Thymus (tissue), 11 donors: ENCODE measurements at regions not wholly inside any gene's neighbourhood (a gene's known extent, or its start where the extent isn't known, plus 50 kb on each side); places are given as distances from the start of the nearest gene placed in this dataset.

Experiments used
- DNase-seq, 9 donors: peaks; one replicate each; pipeline ENCODE4 v3.0.0-alpha.2; 2013; ENCODE audit warnings: low spot score in 9 of 9, low read depth in 6 of 9, missing footprints in 1 of 9
- H3K27ac ChIP-seq, 2 donors: one replicate each; pipeline ENCODE4 v1.5.1; 2013; ENCODE audit warnings: control low read depth in 1 of 2, low read depth in 1 of 2, low read length in 1 of 2, mild to moderate bottlenecking in 1 of 2, moderate library complexity in 1 of 2
- H3K27me3 ChIP-seq, 2 donors: one replicate each; pipeline ENCODE4 v1.5.1; 2013; ENCODE audit warnings: low read length in 1 of 2; ENCODE audit not compliant: control insufficient read depth in 2 of 2, insufficient read depth in 1 of 2
- H3K36me3 ChIP-seq, 2 donors: one replicate each; pipeline ENCODE4 v1.5.1; 2013; ENCODE audit warnings: low read length in 1 of 2, mild to moderate bottlenecking in 1 of 2, moderate library complexity in 1 of 2; ENCODE audit not compliant: control insufficient read depth in 2 of 2, insufficient read depth in 2 of 2
- H3K4me1 ChIP-seq, 2 donors: one replicate each; pipeline ENCODE4 v1.5.1; 2013; ENCODE audit warnings: low read length in 2 of 2; ENCODE audit not compliant: control insufficient read depth in 2 of 2, insufficient read depth in 2 of 2
- H3K4me3 ChIP-seq, 2 donors: one replicate each; pipeline ENCODE4 v1.5.1; 2013; ENCODE audit warnings: low read length in 2 of 2, control low read depth in 1 of 2, mild to moderate bottlenecking in 1 of 2
- H3K9me3 ChIP-seq, 2 donors: one replicate each; pipeline ENCODE4 v1.5.1; 2013; ENCODE audit warnings: low read length in 1 of 2, mild to moderate bottlenecking in 1 of 2; ENCODE audit not compliant: control insufficient read depth in 2 of 2, insufficient read depth in 1 of 2
- WGBS: extraction: QIAGEN DNeasy Blood & Tissue Kit; methylation state at CpG from one replicate; pipeline ENCODE4 v1.1.7; 2013; 5-methylcytosine and 5-hydroxymethylcytosine counted together
- donor health status: healthy.

DNA sequence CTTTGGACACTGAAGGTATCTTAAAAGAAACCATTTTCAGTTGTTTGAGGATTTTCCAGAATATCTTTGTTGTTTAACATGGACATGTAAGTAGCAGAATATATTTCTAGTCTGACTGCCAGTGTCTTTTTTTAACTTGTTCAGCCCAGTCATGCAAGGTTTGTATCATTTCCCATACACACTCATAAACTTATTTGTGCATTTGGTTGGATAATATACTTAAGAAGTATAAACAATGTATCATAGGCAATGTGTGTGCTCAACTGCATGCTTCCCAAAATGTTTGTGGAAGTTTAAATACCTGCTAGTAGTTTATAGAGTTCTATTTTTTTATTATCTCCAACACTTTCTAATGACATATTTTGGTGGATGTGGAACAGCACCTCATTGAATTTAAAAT, 707.4 kb upstream of the FBXO33 start:
- no peak for DNase-seq
- H3K36me3 ChIP-seq: no peaks in the 10 kb centered on the region
- no peak overlapping the region for H3K27ac ChIP-seq
- H3K9me3 ChIP-seq: no peaks in the 10 kb centered on the region
- no peaks in the 10 kb centered on the region for H3K4me1 ChIP-seq
- no peaks in the 10 kb centered on the region for H3K27me3 ChIP-seq
- H3K4me3 ChIP-seq: no peak overlapping the region

- Histone ChIP-seq H3K36me3 (no peaks in the 10 kb centered on the region), H3K27me3 (no peaks in the 10 kb centered on the region), H3K4me1 (no peaks in the 10 kb centered on the region), H3K27ac (no peak overlapping the region), H3K4me3 (no peak overlapping the region), H3K9me3 (no peaks in the 10 kb centered on the region)
- 87% methylated on average over 2 of the region's 2 CpGs for WGBS
- DNase-seq: no peak
Observed at GRCh38 chr14:40133463-40133862, 701.2 kb upstream of the FBXO33 start.

DNA sequence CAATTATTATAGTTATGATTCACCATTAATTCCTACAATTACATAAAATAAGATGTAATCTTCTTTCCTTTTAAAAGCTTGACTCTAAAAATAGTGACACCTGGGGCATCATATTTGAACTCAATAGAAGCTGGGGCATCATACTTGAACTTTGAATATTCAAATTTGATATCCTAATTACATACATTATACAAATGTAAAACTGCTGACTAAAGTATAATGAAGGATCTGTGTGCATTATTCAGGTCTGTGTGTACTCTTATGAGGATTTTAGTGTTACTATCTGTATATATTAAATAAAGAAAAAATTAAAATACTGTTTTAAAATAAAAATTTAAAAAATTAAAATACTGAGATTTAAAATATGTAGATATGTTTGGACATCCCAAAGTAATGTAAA, 696.9 kb upstream of the FBXO33 start:
- Histone ChIP-seq H3K9me3 (no peaks in the 10 kb centered on the region), H3K4me3 (no peak overlapping the region), H3K36me3 (no peaks in the 10 kb centered on the region), H3K4me1 (no peaks in the 10 kb centered on the region), H3K27ac (no peak overlapping the region), H3K27me3 (no peaks in the 10 kb centered on the region)
- no peak for DNase-seq

- 90% methylated on average over 2 of the region's 2 CpGs for WGBS
- H3K9me3 ChIP-seq: no peaks in the 10 kb centered on the region
- no peak overlapping the region for H3K27ac ChIP-seq
- no peaks in the 10 kb centered on the region for H3K36me3 ChIP-seq
- no peaks in the 10 kb centered on the region for H3K27me3 ChIP-seq
- no peak overlapping the region for H3K4me3 ChIP-seq
- DNase-seq: no peak
- H3K4me1 ChIP-seq: no peaks in the 10 kb centered on the region
Observed at GRCh38 chr14:40123816-40124215, 691.6 kb upstream of the FBXO33 start.

DNA sequence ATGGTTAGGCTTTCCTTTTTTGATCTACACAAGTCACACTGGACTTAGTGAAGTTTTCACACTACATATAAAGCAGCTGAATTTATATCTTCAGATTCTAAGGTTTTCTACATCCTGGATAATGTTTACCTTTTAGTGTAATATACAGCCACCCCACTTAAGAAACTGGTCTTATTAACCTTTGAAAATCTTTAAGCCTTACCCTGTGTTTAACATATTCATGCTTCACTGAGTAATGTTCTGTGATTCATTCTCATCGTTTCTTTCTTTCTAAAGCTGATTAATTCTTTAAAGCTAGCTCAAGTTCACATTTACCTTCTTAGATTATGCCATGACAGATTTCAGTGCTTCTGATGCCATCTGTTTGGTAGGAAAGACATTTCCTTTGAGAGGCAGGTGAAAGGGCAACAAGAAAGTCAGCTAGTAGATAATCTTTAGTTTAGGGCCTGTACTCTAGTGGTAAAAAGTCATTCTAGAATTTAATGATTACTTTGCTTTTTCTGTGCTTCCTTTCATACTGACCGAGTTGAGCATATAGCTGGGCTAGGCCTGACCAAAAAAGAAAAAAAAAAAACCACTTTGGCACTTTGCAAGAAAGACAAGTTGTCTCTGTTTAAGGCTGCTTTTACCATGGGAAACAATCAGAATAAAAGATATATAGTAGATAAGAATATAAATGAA, 690.9 kb upstream of the FBXO33 start:
- no peaks in the 10 kb centered on the region for H3K4me1 ChIP-seq
- no peak for DNase-seq
- H3K9me3 ChIP-seq: no peaks in the 10 kb centered on the region
- 74% methylated on average over 2 of the region's 2 CpGs for WGBS
- H3K27ac ChIP-seq: no peak overlapping the region
- no peaks in the 10 kb centered on the region for H3K27me3 ChIP-seq
- H3K36me3 ChIP-seq: no peaks in the 10 kb centered on the region
- no peak overlapping the region for H3K4me3 ChIP-seq

DNA sequence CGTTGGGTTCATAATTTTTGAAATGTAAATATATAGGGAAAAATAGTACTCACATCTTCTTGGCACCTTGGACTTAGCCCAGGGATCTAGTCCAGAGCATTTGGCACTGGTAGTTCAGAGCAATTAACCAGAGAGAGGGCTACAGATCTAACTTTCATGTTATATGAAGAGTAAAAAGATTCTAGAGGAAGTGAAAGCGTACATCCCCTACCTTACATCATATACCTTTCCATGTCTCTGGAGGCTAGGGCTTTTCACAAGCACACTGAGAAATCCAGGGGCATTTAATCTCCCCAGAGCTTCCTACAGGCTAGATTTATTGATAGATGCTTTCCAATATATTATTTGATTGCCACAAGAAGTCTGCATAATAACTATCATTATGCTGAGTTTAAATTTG, 687.5 kb upstream of the FBXO33 start:
- Histone ChIP-seq H3K27me3 (no peaks in the 10 kb centered on the region), H3K36me3 (no peaks in the 10 kb centered on the region), H3K4me3 (no peak overlapping the region), H3K9me3 (no peaks in the 10 kb centered on the region), H3K4me1 (no peaks in the 10 kb centered on the region), H3K27ac (no peak overlapping the region)
- no peak for DNase-seq
- 42% methylated on average over 2 of the region's 2 CpGs for WGBS

- 53% methylated on average over 4 of the region's 4 CpGs for WGBS
- no peak for DNase-seq
- Histone ChIP-seq H3K9me3 (no peaks in the 10 kb centered on the region), H3K36me3 (no peaks in the 10 kb centered on the region), H3K4me3 (no peak overlapping the region), H3K27me3 (no peaks in the 10 kb centered on the region), H3K27ac (no peak overlapping the region), H3K4me1 (no peaks in the 10 kb centered on the region)
Observed at GRCh38 chr14:40119321-40119720, 687.1 kb upstream of the FBXO33 start.

- H3K9me3 ChIP-seq: no peaks in the 10 kb centered on the region
- WGBS: 100% methylated on average over 1 of the region's 1 CpG
Observed at GRCh38 chr14:40115583-40115982, 683.4 kb upstream of the FBXO33 start.

GRCh38 chr14:40113671-40114070, 681.4 kb upstream of the FBXO33 start:
- Histone ChIP-seq H3K4me3 (no peak overlapping the region), H3K9me3 (no peaks in the 10 kb centered on the region), H3K4me1 (no peaks in the 10 kb centered on the region), H3K36me3 (no peaks in the 10 kb centered on the region), H3K27me3 (no peaks in the 10 kb centered on the region), H3K27ac (no peak overlapping the region)
- DNase-seq: no peak

More at GRCh38 chr14:40115583-40115982, 683.4 kb upstream of the FBXO33 start:
- DNase-seq: no peak
- Histone ChIP-seq H3K27ac (no peak overlapping the region), H3K27me3 (no peaks in the 10 kb centered on the region), H3K4me1 (no peaks in the 10 kb centered on the region), H3K4me3 (no peak overlapping the region), H3K36me3 (no peaks in the 10 kb centered on the region)
